ENCODE measurements at regions not wholly inside any gene's neighbourhood (a gene's known extent, or its start where the extent isn't known, plus 50 kb on each side); places are given as distances from the start of the nearest gene placed in this dataset.
A peak's percentile ranks its signal among the peaks of the same experiment; 100 is the strongest.

DNA sequence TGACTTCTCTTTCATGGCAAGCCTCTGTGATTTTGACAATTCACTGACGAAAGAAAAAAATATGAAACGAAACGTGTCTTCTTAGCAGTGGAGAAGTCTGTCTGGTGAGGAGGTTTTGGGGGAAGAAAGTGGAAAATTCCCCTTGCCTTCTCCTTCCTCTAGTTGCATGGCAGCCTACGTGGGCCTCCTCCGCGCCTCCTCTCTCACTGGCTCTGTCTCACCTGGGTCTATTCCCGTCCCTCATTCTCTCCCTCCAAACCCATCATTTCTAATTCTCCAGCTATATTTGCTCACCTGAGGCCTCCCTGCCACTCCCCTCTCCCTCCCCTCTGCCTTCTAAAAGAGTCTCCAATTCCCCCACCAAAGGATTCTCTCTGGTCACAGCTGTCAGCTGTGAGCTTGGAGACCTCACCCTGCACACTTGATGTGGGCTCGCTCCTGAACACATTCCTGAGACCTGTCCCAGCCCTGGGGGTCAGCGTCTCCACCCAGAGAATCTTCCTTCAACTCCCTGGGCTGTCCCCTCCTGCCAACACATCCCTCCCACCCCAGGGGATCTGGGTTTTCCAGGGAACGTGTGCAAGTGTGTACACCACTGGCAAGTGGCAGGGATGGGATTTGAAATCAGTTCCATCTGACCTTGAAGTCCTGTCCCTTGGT is 159.6 kb upstream of the PMEPA1 start:
- ChIA-PET POLR2A (no interaction called here), CTCF (interaction anchor here (0.9 to 1.7 kb wide), 4 partner anchors 11 to 247 kb away, joined by 3 to 4 read pairs (median 4); no protein-coding TSS in a partner anchor)
- no peak overlapping the region for H3K4me3 ChIP-seq
- WGBS (ENCODE audit: missing lambda C conversion rate): 68% methylated on average over 10 of the region's 10 CpGs
- no peaks in the 10 kb centered on the region for H3K9me3 ChIP-seq
- H3K4me2 ChIP-seq: no peak overlapping the region
- FAIRE-seq (no peak), ATAC-seq (no peak), DNase-seq (ENCODE audit: low read depth in 1 of 2, low spot score in 1 of 2) (no peak)
- H3K4me1 ChIP-seq: peaks cover 10% of the 10 kb centered on the region; the same call in 1 of the 3 replicates
- peak overlapping the region in 1 of 2 experiments; percentile 0; a peak in 1 of 6 replicates for H3K27ac ChIP-seq
- TF ChIP-seq NR3C1 (IDR thresholded peaks at IDR 0.05): no peak
- TF ChIP-seq FOSL2 (IDR thresholded peaks at IDR 0.05): no peak
- TF ChIP-seq FOSL2 (CRISPR knock-in tag; IDR thresholded peaks at IDR 0.05): no peak
- no peak for TF ChIP-seq RNF2 (IDR thresholded peaks at IDR 0.05; ENCODE audit: borderline replicate concordance, low read depth)
- no peak for TF ChIP-seq MAZ (IDR thresholded peaks at IDR 0.05; ENCODE audit: borderline replicate concordance, low read depth, low read length)
- TF ChIP-seq SMC3 (IDR thresholded peaks at IDR 0.05): no peak
- TF ChIP-seq, protein P1, sequence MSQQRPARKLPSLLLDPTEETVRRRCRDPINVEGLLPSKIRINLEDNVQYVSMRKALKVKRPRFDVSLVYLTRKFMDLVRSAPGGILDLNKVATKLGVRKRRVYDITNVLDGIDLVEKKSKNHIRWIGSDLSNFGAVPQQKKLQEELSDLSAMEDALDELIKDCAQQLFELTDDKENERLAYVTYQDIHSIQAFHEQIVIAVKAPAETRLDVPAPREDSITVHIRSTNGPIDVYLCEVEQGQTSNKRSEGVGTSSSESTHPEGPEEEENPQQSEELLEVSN (IDR thresholded peaks at IDR 0.05; ENCODE audit: borderline replicate concordance, low read depth): no peak
- TF ChIP-seq FOXS1 (CRISPR knock-in tag; IDR thresholded peaks at IDR 0.05): no peak
- TF ChIP-seq, protein P2, sequence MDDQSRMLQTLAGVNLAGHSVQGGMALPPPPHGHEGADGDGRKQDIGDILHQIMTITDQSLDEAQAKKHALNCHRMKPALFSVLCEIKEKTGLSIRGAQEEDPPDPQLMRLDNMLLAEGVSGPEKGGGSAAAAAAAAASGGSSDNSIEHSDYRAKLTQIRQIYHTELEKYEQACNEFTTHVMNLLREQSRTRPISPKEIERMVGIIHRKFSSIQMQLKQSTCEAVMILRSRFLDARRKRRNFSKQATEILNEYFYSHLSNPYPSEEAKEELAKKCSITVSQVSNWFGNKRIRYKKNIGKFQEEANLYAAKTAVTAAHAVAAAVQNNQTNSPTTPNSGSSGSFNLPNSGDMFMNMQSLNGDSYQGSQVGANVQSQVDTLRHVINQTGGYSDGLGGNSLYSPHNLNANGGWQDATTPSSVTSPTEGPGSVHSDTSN (IDR thresholded peaks at IDR 0.05): no peak
- TF ChIP-seq NPAS2 (CRISPR knock-in tag; IDR thresholded peaks at IDR 0.05; ENCODE audit: borderline replicate concordance): no peak
- TF ChIP-seq CHD4 (IDR thresholded peaks at IDR 0.05; ENCODE audit: borderline replicate concordance): no peak
- no peak for TF ChIP-seq HOXA7 (CRISPR knock-in tag; IDR thresholded peaks at IDR 0.05)
- TF ChIP-seq HOXB5 (CRISPR knock-in tag; IDR thresholded peaks at IDR 0.05): no peak
- TF ChIP-seq, protein P3, sequence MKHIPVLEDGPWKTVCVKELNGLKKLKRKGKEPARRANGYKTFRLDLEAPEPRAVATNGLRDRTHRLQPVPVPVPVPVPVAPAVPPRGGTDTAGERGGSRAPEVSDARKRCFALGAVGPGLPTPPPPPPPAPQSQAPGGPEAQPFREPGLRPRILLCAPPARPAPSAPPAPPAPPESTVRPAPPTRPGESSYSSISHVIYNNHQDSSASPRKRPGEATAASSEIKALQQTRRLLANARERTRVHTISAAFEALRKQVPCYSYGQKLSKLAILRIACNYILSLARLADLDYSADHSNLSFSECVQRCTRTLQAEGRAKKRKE (CRISPR knock-in tag; IDR thresholded peaks at IDR 0.05; ENCODE audit: low read depth): no peak
- TF ChIP-seq, protein P4, sequence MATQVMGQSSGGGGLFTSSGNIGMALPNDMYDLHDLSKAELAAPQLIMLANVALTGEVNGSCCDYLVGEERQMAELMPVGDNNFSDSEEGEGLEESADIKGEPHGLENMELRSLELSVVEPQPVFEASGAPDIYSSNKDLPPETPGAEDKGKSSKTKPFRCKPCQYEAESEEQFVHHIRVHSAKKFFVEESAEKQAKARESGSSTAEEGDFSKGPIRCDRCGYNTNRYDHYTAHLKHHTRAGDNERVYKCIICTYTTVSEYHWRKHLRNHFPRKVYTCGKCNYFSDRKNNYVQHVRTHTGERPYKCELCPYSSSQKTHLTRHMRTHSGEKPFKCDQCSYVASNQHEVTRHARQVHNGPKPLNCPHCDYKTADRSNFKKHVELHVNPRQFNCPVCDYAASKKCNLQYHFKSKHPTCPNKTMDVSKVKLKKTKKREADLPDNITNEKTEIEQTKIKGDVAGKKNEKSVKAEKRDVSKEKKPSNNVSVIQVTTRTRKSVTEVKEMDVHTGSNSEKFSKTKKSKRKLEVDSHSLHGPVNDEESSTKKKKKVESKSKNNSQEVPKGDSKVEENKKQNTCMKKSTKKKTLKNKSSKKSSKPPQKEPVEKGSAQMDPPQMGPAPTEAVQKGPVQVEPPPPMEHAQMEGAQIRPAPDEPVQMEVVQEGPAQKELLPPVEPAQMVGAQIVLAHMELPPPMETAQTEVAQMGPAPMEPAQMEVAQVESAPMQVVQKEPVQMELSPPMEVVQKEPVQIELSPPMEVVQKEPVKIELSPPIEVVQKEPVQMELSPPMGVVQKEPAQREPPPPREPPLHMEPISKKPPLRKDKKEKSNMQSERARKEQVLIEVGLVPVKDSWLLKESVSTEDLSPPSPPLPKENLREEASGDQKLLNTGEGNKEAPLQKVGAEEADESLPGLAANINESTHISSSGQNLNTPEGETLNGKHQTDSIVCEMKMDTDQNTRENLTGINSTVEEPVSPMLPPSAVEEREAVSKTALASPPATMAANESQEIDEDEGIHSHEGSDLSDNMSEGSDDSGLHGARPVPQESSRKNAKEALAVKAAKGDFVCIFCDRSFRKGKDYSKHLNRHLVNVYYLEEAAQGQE (IDR thresholded peaks at IDR 0.05): no peak
- no peak for TF ChIP-seq EP300 (IDR thresholded peaks at IDR 0.05)

DNA sequence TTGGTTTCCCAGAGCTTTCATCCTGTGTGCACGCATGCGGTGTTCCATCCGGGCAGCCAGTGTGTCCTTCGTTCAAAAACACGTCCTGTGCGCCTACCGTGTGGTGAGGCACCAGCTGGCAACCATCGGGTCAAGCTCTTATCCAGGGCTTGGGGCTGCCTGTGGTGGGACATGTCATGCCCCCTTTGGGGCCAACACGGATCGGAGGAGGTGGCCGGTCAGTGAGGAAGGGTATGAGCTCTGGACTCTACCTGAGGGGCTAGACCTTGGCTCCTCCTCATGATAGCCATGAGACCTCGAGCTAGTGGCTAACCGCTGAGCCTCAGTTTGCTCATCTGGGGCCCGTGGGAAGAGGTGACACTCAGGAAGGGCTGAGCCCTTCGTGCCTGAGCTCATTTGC is 158.5 kb upstream of the PMEPA1 start:
- H3K4me3 ChIP-seq: no peak overlapping the region
- 74% methylated on average over 15 of the region's 15 CpGs for WGBS (ENCODE audit: missing lambda C conversion rate)
- ChIA-PET CTCF (interaction anchor here (1.0 to 1.7 kb wide), 3 partner anchors 12 to 106 kb away, joined by 3 to 4 read pairs (median 4); no protein-coding TSS in a partner anchor), POLR2A (no interaction called here)
- no peaks in the 10 kb centered on the region for H3K9me3 ChIP-seq
- H3K4me2 ChIP-seq: no peak overlapping the region
- FAIRE-seq (no peak), DNase-seq (ENCODE audit: low read depth in 1 of 2, low spot score in 1 of 2) (no peak), ATAC-seq (no peak)
- TF ChIP-seq MAZ (IDR thresholded peaks at IDR 0.05; ENCODE audit: borderline replicate concordance, low read depth, low read length): no peak
- TF ChIP-seq RARB (CRISPR knock-in tag; IDR thresholded peaks at IDR 0.05): no peak
- no peak for TF ChIP-seq ZSCAN20 (CRISPR knock-in tag; IDR thresholded peaks at IDR 0.05)
- TF ChIP-seq HOXB13 (CRISPR knock-in tag; IDR thresholded peaks at IDR 0.05; ENCODE audit: low read depth): no peak
- TF ChIP-seq, protein P5, sequence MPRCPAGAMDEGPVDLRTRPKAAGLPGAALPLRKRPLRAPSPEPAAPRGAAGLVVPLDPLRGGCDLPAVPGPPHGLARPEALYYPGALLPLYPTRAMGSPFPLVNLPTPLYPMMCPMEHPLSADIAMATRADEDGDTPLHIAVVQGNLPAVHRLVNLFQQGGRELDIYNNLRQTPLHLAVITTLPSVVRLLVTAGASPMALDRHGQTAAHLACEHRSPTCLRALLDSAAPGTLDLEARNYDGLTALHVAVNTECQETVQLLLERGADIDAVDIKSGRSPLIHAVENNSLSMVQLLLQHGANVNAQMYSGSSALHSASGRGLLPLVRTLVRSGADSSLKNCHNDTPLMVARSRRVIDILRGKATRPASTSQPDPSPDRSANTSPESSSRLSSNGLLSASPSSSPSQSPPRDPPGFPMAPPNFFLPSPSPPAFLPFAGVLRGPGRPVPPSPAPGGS (IDR thresholded peaks at IDR 0.05): no peak
- no peak for TF ChIP-seq EP300 (IDR thresholded peaks at IDR 0.05)
- no peak for TF ChIP-seq EHMT2 (IDR thresholded peaks at IDR 0.05; ENCODE audit: low read depth)
- no peak for TF ChIP-seq RFX5 (IDR thresholded peaks at IDR 0.05)
- TF ChIP-seq POLR2AphosphoS2 (conservative IDR thresholded peaks at IDR 0.05; ENCODE audit: low read length): no peak
- no peak for TF ChIP-seq KDM1A (IDR thresholded peaks at IDR 0.05; ENCODE audit: low read depth)
- no peak for TF ChIP-seq MYC (IDR thresholded peaks at IDR 0.05; ENCODE audit: borderline replicate concordance, low read length)
- TF ChIP-seq, protein P6, sequence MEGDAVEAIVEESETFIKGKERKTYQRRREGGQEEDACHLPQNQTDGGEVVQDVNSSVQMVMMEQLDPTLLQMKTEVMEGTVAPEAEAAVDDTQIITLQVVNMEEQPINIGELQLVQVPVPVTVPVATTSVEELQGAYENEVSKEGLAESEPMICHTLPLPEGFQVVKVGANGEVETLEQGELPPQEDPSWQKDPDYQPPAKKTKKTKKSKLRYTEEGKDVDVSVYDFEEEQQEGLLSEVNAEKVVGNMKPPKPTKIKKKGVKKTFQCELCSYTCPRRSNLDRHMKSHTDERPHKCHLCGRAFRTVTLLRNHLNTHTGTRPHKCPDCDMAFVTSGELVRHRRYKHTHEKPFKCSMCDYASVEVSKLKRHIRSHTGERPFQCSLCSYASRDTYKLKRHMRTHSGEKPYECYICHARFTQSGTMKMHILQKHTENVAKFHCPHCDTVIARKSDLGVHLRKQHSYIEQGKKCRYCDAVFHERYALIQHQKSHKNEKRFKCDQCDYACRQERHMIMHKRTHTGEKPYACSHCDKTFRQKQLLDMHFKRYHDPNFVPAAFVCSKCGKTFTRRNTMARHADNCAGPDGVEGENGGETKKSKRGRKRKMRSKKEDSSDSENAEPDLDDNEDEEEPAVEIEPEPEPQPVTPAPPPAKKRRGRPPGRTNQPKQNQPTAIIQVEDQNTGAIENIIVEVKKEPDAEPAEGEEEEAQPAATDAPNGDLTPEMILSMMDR (IDR thresholded peaks at IDR 0.05): no peak
- H3K4me1 ChIP-seq: peaks cover 10% of the 10 kb centered on the region; the same call in 1 of the 3 replicates
- peak overlapping the region in 1 of 2 experiments; percentile 18; a peak in 1 of 6 replicates for H3K27ac ChIP-seq

Data from A549 (cell line).